Stimulated activated CD8-positive, alpha-beta memory T cell treated with anti-CD3 and anti-CD28 coated beads, Interleukin-12 subunit alpha, Interleukin-12 subunit beta, amount 100 ng/mL, for 1 hour (primary cell): ENCODE measurements at regions not wholly inside any gene's neighbourhood (a gene's known extent, or its start where the extent isn't known, plus 50 kb on each side); places are given as distances from the start of the nearest gene placed in this dataset.

ENCODE experiments used
- DNase-seq: peaks from one replicate; pipeline ENCODE4 v3.0.0-alpha.2; 2020; ENCODE audit warnings: low read depth

GRCh38 chr16:86411897-86412296 lies 98.4 kb upstream of the FOXF1 start:
- DNase-seq: no peak

GRCh38 chr16:86414991-86415740 lies 95.2 kb upstream of the FOXF1 start:
- no peak for DNase-seq

GRCh38 chr16:86418981-86419380 lies 91.3 kb upstream of the FOXF1 start:
- DNase-seq: no peak

- DNase-seq: no peak
Observed at GRCh38 chr16:86419518-86419917, 90.8 kb upstream of the FOXF1 start.

GRCh38 chr16:86421995-86422394 lies 88.3 kb upstream of the FOXF1 start:
- DNase-seq: no peak

GRCh38 chr16:86424398-86424797 lies 85.9 kb upstream of the FOXF1 start:
- DNase-seq: no peak

GRCh38 chr16:86424985-86425384 lies 85.3 kb upstream of the FOXF1 start:
- DNase-seq: no peak

GRCh38 chr16:86426063-86426642 lies 84.2 kb upstream of the FOXF1 start:
- no peak for DNase-seq

- no peak for DNase-seq
Observed at GRCh38 chr16:86427433-86427851, 82.9 kb upstream of the FOXF1 start.

- DNase-seq: no peak
Observed at GRCh38 chr16:86428729-86429517, 81.4 kb upstream of the FOXF1 start.

- DNase-seq: no peak
Observed at GRCh38 chr16:86429663-86430062, 80.7 kb upstream of the FOXF1 start.

GRCh38 chr16:86430814-86431213 lies 79.5 kb upstream of the FOXF1 start:
- DNase-seq: no peak

GRCh38 chr16:86431540-86431939 lies 78.8 kb upstream of the FOXF1 start:
- DNase-seq: no peak

- no peak for DNase-seq
Observed at GRCh38 chr16:86432048-86432447, 78.3 kb upstream of the FOXF1 start.

GRCh38 chr16:86432691-86433090 lies 77.6 kb upstream of the FOXF1 start:
- DNase-seq: no peak

- DNase-seq: no peak
Observed at GRCh38 chr16:86436466-86437185, 73.7 kb upstream of the FOXF1 start.

GRCh38 chr16:86437348-86437747 lies 73.0 kb upstream of the FOXF1 start:
- no peak for DNase-seq

GRCh38 chr16:86442703-86443102 lies 67.6 kb upstream of the FOXF1 start:
- DNase-seq: no peak

- no peak for DNase-seq
Observed at GRCh38 chr16:86443508-86444147, 66.7 kb upstream of the FOXF1 start.

- DNase-seq: no peak
Observed at GRCh38 chr16:86444261-86444660, 66.1 kb upstream of the FOXF1 start.

- no peak for DNase-seq
Observed at GRCh38 chr16:86444661-86445060, 65.7 kb upstream of the FOXF1 start.

- DNase-seq: no peak
Observed at GRCh38 chr16:86446279-86446678, 64.0 kb upstream of the FOXF1 start.
